ENCODE measurements at regions not wholly inside any gene's neighbourhood (a gene's known extent, or its start where the extent isn't known, plus 50 kb on each side); places are given as distances from the start of the nearest gene placed in this dataset.

GRCh38 chr7:114856625-114857024, 65.3 kb upstream of the MDFIC start:
- no peak for DNase-seq

DNA sequence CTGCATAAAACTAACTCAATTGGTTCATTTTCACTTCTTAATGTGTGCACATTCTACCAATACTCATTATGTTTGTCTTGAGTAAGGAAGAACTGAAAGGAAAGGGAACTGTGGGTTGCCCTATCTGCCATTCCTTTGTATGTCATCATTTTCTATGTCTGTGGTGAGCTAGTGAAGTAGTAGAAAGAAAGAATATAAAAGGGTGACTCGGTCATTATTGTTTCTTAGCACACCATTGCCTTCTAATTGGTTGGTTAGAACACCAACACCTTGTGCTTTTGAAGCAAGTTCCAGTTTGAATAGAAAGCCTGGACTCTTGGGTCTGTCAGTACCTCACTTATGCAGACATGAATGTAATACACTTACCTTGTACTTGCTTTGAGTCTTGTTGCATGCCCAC, 64.3 kb upstream of the MDFIC start:
- no peak for DNase-seq

GRCh38 chr7:114859477-114859876, 62.4 kb upstream of the MDFIC start:
- no peak for DNase-seq

- no peak for DNase-seq
Observed at GRCh38 chr7:114860206-114860605, 61.7 kb upstream of the MDFIC start.

DNA sequence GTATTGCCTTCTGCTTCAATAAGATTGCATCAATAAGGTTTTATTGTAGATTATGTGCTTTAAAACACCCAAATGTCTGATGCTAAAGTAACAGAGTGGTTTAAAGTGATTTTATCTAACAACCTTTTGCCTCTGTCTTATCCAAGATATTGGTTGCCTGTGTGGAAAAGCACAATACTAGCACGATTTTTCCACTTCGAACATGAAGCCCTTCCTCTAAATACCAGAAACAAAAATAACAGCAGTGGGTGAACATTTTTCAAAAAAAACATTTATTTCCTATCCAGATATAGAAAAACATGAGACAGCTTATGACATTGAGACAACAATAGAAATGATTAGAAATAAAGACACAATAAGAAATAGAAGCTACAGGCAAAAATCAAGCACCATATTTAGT, 59.5 kb upstream of the MDFIC start:
- DNase-seq = no peak

- no peak for DNase-seq
Observed at GRCh38 chr7:114864278-114864677, 57.6 kb upstream of the MDFIC start.

DNA sequence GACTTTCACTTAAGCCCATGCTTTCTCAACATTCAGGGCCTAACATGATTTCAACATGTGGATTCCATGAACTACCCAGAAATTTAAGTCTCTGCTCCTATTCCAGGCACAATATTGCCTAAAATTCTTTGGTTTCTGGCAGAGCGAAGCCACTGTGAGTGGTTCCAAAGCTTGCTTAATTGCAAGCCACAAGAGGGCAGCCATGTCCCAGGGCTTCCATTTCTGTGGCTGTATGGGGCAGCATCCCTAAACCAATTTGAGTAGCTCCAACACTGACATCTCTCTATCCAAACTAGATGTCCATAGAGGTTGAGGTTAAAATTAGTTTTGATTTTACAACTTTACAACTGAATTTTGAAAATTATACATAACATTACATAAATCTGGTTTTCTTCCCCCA, 56.3 kb upstream of the MDFIC start:
- peak in 2 of 3 donors; percentile 34 to 46 for DNase-seq
